HG03159 (cell line): ENCODE measurements at regions not wholly inside any gene's neighbourhood (a gene's known extent, or its start where the extent isn't known, plus 50 kb on each side); places are given as distances from the start of the nearest gene placed in this dataset.
"Not testable (repeated sequence)": the region's sequence is repeated elsewhere in the genome, so short reads cannot be mapped to it uniquely, and the experiment has no call there.

Source experiments
- ATAC-seq: cut with Tn5 transposase; IDR thresholded peaks from one replicate; pipeline ENCODE4 v1.9.1; 2021; ENCODE audit warnings: mild to moderate bottlenecking, moderate library complexity; ENCODE audit not compliant: unreplicated experiment

GRCh38 chr3:110436209-110436608, 635.4 kb upstream of the NECTIN3 start:
- ATAC-seq, result no peak

- ATAC-seq, result not testable (repeated sequence)
Measured at GRCh38 chr3:110440066-110440653, 631.5 kb upstream of the NECTIN3 start.

GRCh38 chr3:110454066-110454465, 617.5 kb upstream of the NECTIN3 start:
- ATAC-seq, result no peak

GRCh38 chr3:110456001-110456400, 615.6 kb upstream of the NECTIN3 start:
- ATAC-seq, result no peak

GRCh38 chr3:110456438-110457138, 615.0 kb upstream of the NECTIN3 start:
- ATAC-seq, result no peak

- ATAC-seq, result no peak
Measured at GRCh38 chr3:110457508-110457907, 614.1 kb upstream of the NECTIN3 start.

GRCh38 chr3:110459021-110459420, 612.6 kb upstream of the NECTIN3 start:
- ATAC-seq, result no peak

GRCh38 chr3:110470310-110470709, 601.3 kb upstream of the NECTIN3 start:
- ATAC-seq, result no peak

GRCh38 chr3:110473405-110473804, 598.2 kb upstream of the NECTIN3 start:
- ATAC-seq, result no peak

- no peak for ATAC-seq
Measured at GRCh38 chr3:110474397-110474796, 597.2 kb upstream of the NECTIN3 start.

GRCh38 chr3:110478377-110479054, 593.1 kb upstream of the NECTIN3 start:
- ATAC-seq, result no peak

- no peak for ATAC-seq
Measured at GRCh38 chr3:110479731-110480130, 591.9 kb upstream of the NECTIN3 start.

GRCh38 chr3:110485389-110485788, 586.2 kb upstream of the NECTIN3 start:
- no peak for ATAC-seq

GRCh38 chr3:110487840-110488239, 583.8 kb upstream of the NECTIN3 start:
- ATAC-seq, result no peak

- ATAC-seq, result no peak
Measured at GRCh38 chr3:110491413-110491812, 580.2 kb upstream of the NECTIN3 start.

- no peak for ATAC-seq
Measured at GRCh38 chr3:110492876-110493275, 578.7 kb upstream of the NECTIN3 start.

GRCh38 chr3:110493438-110494092, 578.1 kb upstream of the NECTIN3 start:
- ATAC-seq, result no peak

GRCh38 chr3:110494093-110494490, 577.5 kb upstream of the NECTIN3 start:
- no peak for ATAC-seq

GRCh38 chr3:110494728-110495127, 576.9 kb upstream of the NECTIN3 start:
- no peak for ATAC-seq

GRCh38 chr3:110495201-110495927, 576.3 kb upstream of the NECTIN3 start:
- ATAC-seq, result no peak

GRCh38 chr3:110504401-110504800, 567.2 kb upstream of the NECTIN3 start:
- no peak for ATAC-seq
